ENCODE measurements at regions not wholly inside any gene's neighbourhood (a gene's known extent, or its start where the extent isn't known, plus 50 kb on each side); places are given as distances from the start of the nearest gene placed in this dataset.
"Not testable (repeated sequence)": the region's sequence is repeated elsewhere in the genome, so short reads cannot be mapped to it uniquely, and the experiment has no call there.

- DNase-seq: peak; percentile 24 to 56 (median 55)
Measured at GRCh38 chr13:33340631-33341030, 55.1 kb upstream of the STARD13 start.

- no peak for DNase-seq
Measured at GRCh38 chr13:33341861-33342452, 56.4 kb upstream of the STARD13 start.

GRCh38 chr13:33345842-33346241 is 60.3 kb upstream of the STARD13 start:
- no peak for DNase-seq

GRCh38 chr13:33347861-33348260 is 62.3 kb upstream of the STARD13 start:
- DNase-seq: no peak

GRCh38 chr13:33348366-33348765 is 62.8 kb upstream of the STARD13 start:
- DNase-seq: no peak

GRCh38 chr13:33349288-33349985 is 63.9 kb upstream of the STARD13 start:
- peak; percentile 42 to 66 (median 64) for DNase-seq

- DNase-seq: peak; percentile 63 to 80 (median 66)
Measured at GRCh38 chr13:33349986-33350826, 64.7 kb upstream of the STARD13 start.

- DNase-seq: peak; percentile 64 to 84 (median 64)
Measured at GRCh38 chr13:33351319-33351718, 65.8 kb upstream of the STARD13 start.

GRCh38 chr13:33352041-33352440 is 66.5 kb upstream of the STARD13 start:
- DNase-seq: peak in 2 of 3 donors; percentile 19 to 21

- no peak for DNase-seq
Measured at GRCh38 chr13:33352526-33352925, 67.0 kb upstream of the STARD13 start.

GRCh38 chr13:33353210-33353609 is 67.7 kb upstream of the STARD13 start:
- DNase-seq: peak; percentile 81 to 86 (median 82)

- no peak for DNase-seq
Measured at GRCh38 chr13:33353646-33354045, 68.1 kb upstream of the STARD13 start.

- DNase-seq: peak; percentile 50 to 70 (median 69)
Measured at GRCh38 chr13:33355201-33355895, 69.8 kb upstream of the STARD13 start.

GRCh38 chr13:33358076-33358475 is 72.5 kb upstream of the STARD13 start:
- DNase-seq: not testable (repeated sequence)

GRCh38 chr13:33362986-33363727 is 77.6 kb upstream of the STARD13 start:
- DNase-seq: peak; percentile 56 to 83 (median 78)

GRCh38 chr13:33364192-33364591 is 78.6 kb upstream of the STARD13 start:
- DNase-seq: no peak

- no peak for DNase-seq
Measured at GRCh38 chr13:33366469-33367062, 81.0 kb upstream of the STARD13 start.

- no peak for DNase-seq
Measured at GRCh38 chr13:33367171-33367895, 81.8 kb upstream of the STARD13 start.

- peak; percentile 18 to 39 (median 39) for DNase-seq
Measured at GRCh38 chr13:33367926-33368325, 82.4 kb upstream of the STARD13 start.

- DNase-seq: no peak
Measured at GRCh38 chr13:33369073-33369472, 83.5 kb upstream of the STARD13 start.
